SK-N-SH (cell line): ENCODE measurements at regions not wholly inside any gene's neighbourhood (a gene's known extent, or its start where the extent isn't known, plus 50 kb on each side); places are given as distances from the start of the nearest gene placed in this dataset.

Experiments used
- CTCF ChIA-PET: fragments of 300-600, 350-600 bp; formaldehyde crosslinking; extraction: SDS; loops from one replicate; lab custom pipeline; 2021; lab: Yijun Ruan, JAX
- POLR2A ChIA-PET: fragments of 350-600 bp; sonication (Branson Sonifier 250); formaldehyde crosslinking; extraction: SDS; loops from one replicate; lab custom pipeline; 2020; ENCODE audit warnings: antibody characterized with exemption, inconsistent platforms; lab: Yijun Ruan, JAX
- DNase-seq: peaks from one replicate; pipeline ENCODE4 v3.0.0; 2012
- H2AFZ ChIP-seq: fragments of 200-600 bp; sonication (generic); 2 replicates; pipeline ENCODE4 v1.8.1; 2016; ENCODE audit warnings: antibody characterized with exemption, mild to moderate bottlenecking, low read depth
- H3F3A ChIP-seq: fragments of 200-600 bp; sonication (generic); replicated peaks from 2 replicates; pipeline ENCODE3; 2016; ENCODE audit warnings: antibody characterized with exemption, mild to moderate bottlenecking; ENCODE audit not compliant: insufficient read depth
- H3K27ac ChIP-seq, 2 experiments: fragments of 200-500 bp in 1 of 2; fragments of 200-600 bp in 1 of 2; sonication (Bioruptor generic) in 1 of 2; sonication (generic), shearing (Covaris generic) in 1 of 2; 2 replicates each; pipeline versions ENCODE4 v1.5.1 to v1.6.1; 2014 to 2016; ENCODE audit warnings: low read depth in 2 of 2, inconsistent platforms in 1 of 2, low read length in 1 of 2, mild to moderate bottlenecking in 1 of 2, mixed read lengths in 1 of 2
- H3K27me3 ChIP-seq: fragments of 200-600 bp; sonication (generic), shearing (Covaris generic); 2 replicates; pipeline ENCODE4 v1.6.1; 2016; ENCODE audit warnings: mixed run types; ENCODE audit not compliant: insufficient read depth
- H3K36me3 ChIP-seq, 2 experiments: fragments of 200-500 bp in 1 of 2; fragments of 200-600 bp in 1 of 2; sonication (Bioruptor generic) in 1 of 2; sonication (generic) in 1 of 2; replicated peaks in 1 of 2; 2 replicates each; pipeline versions ENCODE3 to v1.5.1; 2014 to 2016; ENCODE audit warnings: low read length in 1 of 2, mild to moderate bottlenecking in 1 of 2; ENCODE audit not compliant: insufficient read depth in 2 of 2, control insufficient read depth in 1 of 2
- H3K4me1 ChIP-seq, 2 experiments: fragments of 200-500 bp in 1 of 2; fragments of 200-600 bp in 1 of 2; sonication (Bioruptor generic) in 1 of 2; sonication (generic), shearing (Covaris generic) in 1 of 2; 2 replicates each; pipeline versions ENCODE4 v1.5.1 to v1.6.1; 2014 to 2016; ENCODE audit warnings: low read depth in 1 of 2, low read length in 1 of 2, mixed run types in 1 of 2; ENCODE audit not compliant: insufficient read depth in 2 of 2, control insufficient read depth in 1 of 2
- H3K4me2 ChIP-seq: fragments of 200-600 bp; sonication (generic), shearing (Covaris generic); 2 replicates; pipeline ENCODE4 v1.6.1; 2017; ENCODE audit warnings: mixed run types
- H3K4me3 ChIP-seq, 2 experiments: fragments of 200-500 bp in 1 of 2; fragments of 200-600 bp in 1 of 2; sonication (Bioruptor generic) in 1 of 2; sonication (generic), shearing (Covaris generic) in 1 of 2; 2 replicates each; pipeline versions ENCODE4 v1.5.1 to v1.8.1; 2014 to 2016; ENCODE audit warnings: low read depth in 2 of 2, inconsistent platforms in 1 of 2, low read length in 1 of 2, mild to moderate bottlenecking in 1 of 2, mixed read lengths in 1 of 2, moderate library complexity in 1 of 2
- H3K79me2 ChIP-seq: fragments of 200-600 bp; sonication (generic); 2 replicates; pipeline ENCODE4 v1.8.1; 2017; ENCODE audit warnings: mild to moderate bottlenecking; ENCODE audit not compliant: insufficient read depth
- H3K9ac ChIP-seq: fragments of 200-600 bp; sonication (generic); 2 replicates; pipeline ENCODE4 v1.6.1; 2017; ENCODE audit warnings: mixed run types
- H3K9me2 ChIP-seq: fragments of 200-600 bp; sonication (generic); 2 replicates; pipeline ENCODE4 v1.6.1; 2017; ENCODE audit warnings: mixed run types
- H3K9me3 ChIP-seq: fragments of 200-600 bp; sonication (generic); 2 replicates; pipeline ENCODE4 v1.6.1; 2017; ENCODE audit warnings: mixed run types, mild to moderate bottlenecking, moderate library complexity
- H4K20me1 ChIP-seq: fragments of 200-600 bp; sonication (generic); 2 replicates; pipeline ENCODE4 v1.6.1; 2017; ENCODE audit warnings: mild to moderate bottlenecking, mixed run types; ENCODE audit not compliant: insufficient read depth
- CHD2 ChIP-seq: fragments of 150-350 bp; IDR thresholded peaks from 2 replicates; pipeline ENCODE4 v1.6.1; 2018; ENCODE audit warnings: low read length; ENCODE audit not compliant: partially characterized antibody
- CTCF ChIP-seq: fragments of 200-600 bp; sonication (generic); IDR thresholded peaks from 2 replicates; pipeline ENCODE4 v1.6.1; 2017; ENCODE audit warnings: antibody characterized with exemption, mild to moderate bottlenecking, moderate library complexity
- ELF1 ChIP-seq: IDR thresholded peaks from 2 replicates; pipeline ENCODE4 v1.4.0; 2012
- EP300 ChIP-seq, 2 experiments: IDR thresholded peaks; 2 replicates each; pipeline versions ENCODE4 v1.4.0 to v1.6.1; 2012; ENCODE audit warnings: borderline replicate concordance in 1 of 2, low read depth in 1 of 2, low read length in 1 of 2
- EZH2phosphoT487 ChIP-seq: fragments of 200-600 bp; sonication (generic); IDR thresholded peaks from 2 replicates; pipeline ENCODE4 v1.6.1; 2017; ENCODE audit warnings: low read depth, mixed run types, mild to moderate bottlenecking, antibody characterized with exemption, moderate library complexity, borderline replicate concordance
- FOSL2 ChIP-seq: IDR thresholded peaks from 2 replicates; pipeline ENCODE4 v1.4.0; 2012; ENCODE audit warnings: low read depth, mild to moderate bottlenecking, moderate library complexity, borderline replicate concordance
- FOXJ3 ChIP-seq: sonication (generic); formaldehyde crosslinking; IDR thresholded peaks from 2 replicates; pipeline ENCODE4 v1.5.1; 2020; ENCODE audit warnings: mild to moderate bottlenecking, missing genetic modification reagents
- GABPA ChIP-seq: IDR thresholded peaks from 2 replicates; pipeline ENCODE4 v1.4.0; 2012; ENCODE audit warnings: low read depth, mild to moderate bottlenecking
- GATA2 ChIP-seq: sonication (generic); formaldehyde crosslinking; IDR thresholded peaks from 2 replicates; pipeline ENCODE4 v1.5.0; 2020; ENCODE audit warnings: mild to moderate bottlenecking, missing genetic modification reagents
- JUND ChIP-seq: IDR thresholded peaks from 2 replicates; pipeline ENCODE4 v1.4.0; 2012
- MAX ChIP-seq: IDR thresholded peaks from 2 replicates; pipeline ENCODE4 v1.4.0; 2012; ENCODE audit warnings: low read depth
- MEF2A ChIP-seq: IDR thresholded peaks from 2 replicates; pipeline ENCODE4 v1.4.0; 2012; ENCODE audit warnings: low read depth, borderline replicate concordance
- MXI1 ChIP-seq: IDR thresholded peaks from 2 replicates; pipeline ENCODE4 v1.6.1; 2012; ENCODE audit warnings: mild to moderate bottlenecking, low read depth, low read length, improper control_type of control experiment
- NFIC ChIP-seq: IDR thresholded peaks from 2 replicates; pipeline ENCODE4 v1.4.0; 2012; ENCODE audit warnings: borderline replicate concordance
- NRF1 ChIP-seq: IDR thresholded peaks from 2 replicates; pipeline ENCODE4 v1.6.1; 2012; ENCODE audit warnings: low read depth, mild to moderate bottlenecking, low read length
- POLR2AphosphoS5 ChIP-seq: IDR thresholded peaks from 2 replicates; pipeline ENCODE4 v1.6.1; 2012; ENCODE audit warnings: low read depth, low read length
- RAD21 ChIP-seq: IDR thresholded peaks from 2 replicates; pipeline ENCODE4 v1.6.1; 2012; ENCODE audit warnings: mild to moderate bottlenecking, low read length
- RCOR1 ChIP-seq: fragments of 150-350 bp; IDR thresholded peaks from 2 replicates; pipeline ENCODE4 v1.6.1; 2017; ENCODE audit warnings: antibody characterized with exemption, low read length
- RFX5 ChIP-seq: IDR thresholded peaks from 2 replicates; pipeline ENCODE4 v1.6.1; 2012; ENCODE audit warnings: mild to moderate bottlenecking, improper control_type of control experiment, low read length
- RXRA ChIP-seq: IDR thresholded peaks from 2 replicates; pipeline ENCODE4 v1.4.0; 2012; ENCODE audit warnings: low read depth, mild to moderate bottlenecking, borderline replicate concordance
- SIN3A ChIP-seq: IDR thresholded peaks from 2 replicates; pipeline ENCODE4 v1.6.1; 2012; ENCODE audit warnings: low read depth, mild to moderate bottlenecking, low read length, moderate library complexity, borderline replicate concordance
- TCF12 ChIP-seq: IDR thresholded peaks from 2 replicates; pipeline ENCODE4 v1.4.0; 2012
- USF1 ChIP-seq: IDR thresholded peaks from 2 replicates; pipeline ENCODE4 v1.4.0; 2012; ENCODE audit warnings: low read depth, borderline replicate concordance
- ZBTB33 ChIP-seq: IDR thresholded peaks from 2 replicates; pipeline ENCODE4 v1.4.0; 2012; ENCODE audit warnings: low read depth, borderline replicate concordance
- WGBS: methylation state at CpG from one replicate; pipeline ENCODE4 v1.1.6; 2017; ENCODE audit warnings: low lambda C conversion rate; 5-methylcytosine and 5-hydroxymethylcytosine counted together

DNA sequence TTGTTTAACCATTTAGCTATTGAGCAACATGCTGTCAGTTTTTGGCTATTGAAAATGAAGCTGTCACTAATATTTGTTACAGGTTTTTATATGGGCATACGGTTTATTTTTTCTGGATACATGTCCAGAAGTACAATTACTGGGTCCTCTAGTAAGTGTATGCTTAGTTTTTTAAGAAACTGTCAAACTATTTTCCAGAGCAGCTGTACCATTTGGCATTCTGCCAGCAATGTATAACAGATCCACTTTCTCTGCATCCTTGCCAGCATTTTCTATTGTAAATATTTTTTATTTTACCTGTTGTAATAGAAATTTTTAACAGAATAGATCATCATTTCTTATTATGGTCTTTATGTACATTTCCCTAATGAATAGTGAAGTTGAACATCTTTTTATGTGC is 658.8 kb downstream of the EDEM1 start:
- no peak overlapping the region for H3K27ac ChIP-seq
- H3K4me2 ChIP-seq: no peak overlapping the region
- no peaks in the 10 kb centered on the region for H3K79me2 ChIP-seq
- CTCF ChIA-PET: no interaction called here
- no peaks in the 10 kb centered on the region for H3K36me3 ChIP-seq
- no peaks in the 10 kb centered on the region for H3K9me3 ChIP-seq
- no peak overlapping the region for H3K4me3 ChIP-seq
- no peaks in the 10 kb centered on the region for H3K4me1 ChIP-seq
- no peak overlapping the region for H2AFZ ChIP-seq
- H3F3A ChIP-seq: no peaks in the 10 kb centered on the region
- DNase-seq: no peak
- no peaks in the 10 kb centered on the region for H3K27me3 ChIP-seq
- H4K20me1 ChIP-seq: no peaks in the 10 kb centered on the region
- WGBS: 4% methylated on average over 1 of the region's 1 CpG
- TF ChIP-seq GABPA (no peak), NRF1 (no peak), JUND (no peak), ZBTB33 (no peak), RCOR1 (no peak), TCF12 (no peak), POLR2AphosphoS5 (no peak), NFIC (no peak), FOXJ3 (CRISPR knock-in tag) (no peak), EP300 (IDR thresholded peaks at IDR 0.05; ENCODE audit: borderline replicate concordance in 1 of 2, low read depth in 1 of 2, low read length in 1 of 2) (no peak), USF1 (no peak), GATA2 (CRISPR knock-in tag) (no peak), MAX (no peak), ELF1 (no peak), FOSL2 (no peak), EZH2phosphoT487 (no peak), CHD2 (no peak)
- POLR2A ChIA-PET: no interaction called here
- H3K9ac ChIP-seq: no peak overlapping the region
- H3K9me2 ChIP-seq: no peaks in the 10 kb centered on the region

- WGBS: 2% methylated on average over 3 of the region's 3 CpGs
- no peak for TF ChIP-seq RCOR1
- TF ChIP-seq CTCF: no peak
- no peak for TF ChIP-seq CHD2
- no peak for TF ChIP-seq RFX5
- TF ChIP-seq MXI1: no peak
- no peak for TF ChIP-seq EP300 (IDR thresholded peaks at IDR 0.05; ENCODE audit: borderline replicate concordance in 1 of 2, low read depth in 1 of 2, low read length in 1 of 2)
- TF ChIP-seq RAD21: no peak
- no peak for TF ChIP-seq NFIC
- TF ChIP-seq MEF2A: no peak
- no peak for TF ChIP-seq JUND
- TF ChIP-seq NRF1: no peak
- no peak for TF ChIP-seq SIN3A
- no peak for TF ChIP-seq RXRA
- Histone ChIP-seq H3K79me2 (no peaks in the 10 kb centered on the region), H3F3A (no peaks in the 10 kb centered on the region), H3K9me3 (no peaks in the 10 kb centered on the region), H3K27me3 (no peaks in the 10 kb centered on the region), H3K4me1 (no peaks in the 10 kb centered on the region), H3K4me3 (no peak overlapping the region), H3K4me2 (no peak overlapping the region), H3K9me2 (no peaks in the 10 kb centered on the region), H3K9ac (no peak overlapping the region), H2AFZ (no peak overlapping the region), H3K36me3 (no peaks in the 10 kb centered on the region), H4K20me1 (no peaks in the 10 kb centered on the region), H3K27ac (no peak overlapping the region)
- ChIA-PET POLR2A (no interaction called here), CTCF (no interaction called here)
- DNase-seq: no peak
Observed at GRCh38 chr3:5861151-5861550, 673.6 kb downstream of the EDEM1 start.
